Breast epithelium (tissue), 4 donors: ENCODE measurements at regions not wholly inside any gene's neighbourhood (a gene's known extent, or its start where the extent isn't known, plus 50 kb on each side); places are given as distances from the start of the nearest gene placed in this dataset.

Experiments used
- DNase-seq, 2 donors: peaks; one replicate each; pipeline ENCODE4 v3.0.0-alpha.2; 2019; ENCODE audit warnings: low spot score in 2 of 2
- H3K27ac ChIP-seq, 2 donors: fragments of 200-600 bp; sonication (generic) in 1 of 2; one replicate each; pipeline ENCODE4 v1.5.1; 2016 to 2019; ENCODE audit warnings: mild to moderate bottlenecking in 1 of 2
- H3K27me3 ChIP-seq, 2 donors: fragments of 200-600 bp; sonication (generic) in 1 of 2; one replicate each; pipeline versions ENCODE4 v1.5.1 to v1.6.0; 2017 to 2019; ENCODE audit warnings: control low read depth in 1 of 2, mild to moderate bottlenecking in 1 of 2
- H3K36me3 ChIP-seq: fragments of 200-600 bp; one replicate; pipeline ENCODE4 v1.5.1; 2019
- H3K4me1 ChIP-seq, 2 donors: fragments of 200-600 bp; sonication (generic); one replicate each; pipeline ENCODE4 v1.5.1; 2016 to 2019; ENCODE audit warnings: control low read depth in 1 of 2
- H3K4me3 ChIP-seq, 3 donors: fragments of 200-600 bp; sonication (generic); 1 replicate in 2 of 3; 2 replicates in 1 of 3; pipeline ENCODE4 v1.5.1; 2016 to 2019; ENCODE audit warnings: mild to moderate bottlenecking in 3 of 3, moderate library complexity in 2 of 3
- H3K9me3 ChIP-seq, 2 donors: fragments of 200-600 bp; sonication (generic) in 1 of 2; one replicate each; pipeline ENCODE4 v1.5.1; 2016 to 2019; ENCODE audit warnings: control low read depth in 1 of 2
- CTCF ChIP-seq, 3 donors: fragments of 450-650 bp; IDR thresholded peaks; one replicate each; pipeline ENCODE4 v1.5.1; 2016 to 2017; ENCODE audit warnings: antibody characterized with exemption in 3 of 3, mild to moderate bottlenecking in 3 of 3, moderate library complexity in 3 of 3
- POLR2A ChIP-seq: fragments of 450-650 bp; IDR thresholded peaks from one replicate; pipeline ENCODE4 v1.6.1; 2016; ENCODE audit warnings: antibody characterized with exemption, mild to moderate bottlenecking, moderate library complexity
- POLR2AphosphoS5 ChIP-seq, 3 donors: sonication (generic); formaldehyde crosslinking; IDR thresholded peaks; one replicate each; pipeline ENCODE4 v1.6.1; 2017; ENCODE audit warnings: antibody characterized with exemption in 3 of 3
- intact Hi-C: fragments of 100-400 bp; cut with DNase I; formaldehyde crosslinking; loops from one replicate; pipeline ENCODE4 v1.15.1; 2023; ENCODE audit warnings: low total_unique reads

GRCh38 chr18:46407486-46408166 is 249.4 kb downstream of the LOXHD1 start:
- TF ChIP-seq POLR2AphosphoS5 (IDR thresholded peaks at IDR 0.05): no peak
- TF ChIP-seq CTCF (IDR thresholded peaks at IDR 0.05): no peak
- H3K9me3 ChIP-seq: no peaks in the 10 kb centered on the region
- H3K27ac ChIP-seq: no peak overlapping the region
- H3K4me3 ChIP-seq: no peak overlapping the region
- DNase-seq: no peak
- peaks cover 0 to 2% of the 10 kb centered on the region in 2 donors for H3K4me1 ChIP-seq
- intact Hi-C loops: no loop called here
- no peaks in the 10 kb centered on the region for H3K27me3 ChIP-seq
- no peaks in the 10 kb centered on the region for H3K36me3 ChIP-seq

- Histone ChIP-seq H3K27ac (no peak overlapping the region), H3K27me3 (no peaks in the 10 kb centered on the region), H3K4me3 (no peak overlapping the region), H3K4me1 (peaks cover 0 to 6% of the 10 kb centered on the region in 2 donors), H3K36me3 (no peaks in the 10 kb centered on the region), H3K9me3 (no peaks in the 10 kb centered on the region)
- TF ChIP-seq POLR2A (no peak), POLR2AphosphoS5 (IDR thresholded peaks at IDR 0.05) (no peak), CTCF (IDR thresholded peaks at IDR 0.05) (no peak)
- intact Hi-C loops: no loop called here
- no peak for DNase-seq
Observed at GRCh38 chr18:46408334-46408987, 248.6 kb downstream of the LOXHD1 start.

GRCh38 chr18:46411191-46411828 is 245.7 kb downstream of the LOXHD1 start:
- TF ChIP-seq POLR2A: no peak
- TF ChIP-seq CTCF (IDR thresholded peaks at IDR 0.05): no peak
- TF ChIP-seq POLR2AphosphoS5 (IDR thresholded peaks at IDR 0.05): no peak
- intact Hi-C loops: no loop called here
- no peak overlapping the region for H3K4me3 ChIP-seq
- no peaks in the 10 kb centered on the region for H3K9me3 ChIP-seq
- no peak for DNase-seq
- peak overlapping the region; percentile 62 to 72 for H3K27ac ChIP-seq
- no peaks in the 10 kb centered on the region for H3K36me3 ChIP-seq
- peaks cover 0 to 6% of the 10 kb centered on the region in 2 donors for H3K4me1 ChIP-seq
- H3K27me3 ChIP-seq: no peaks in the 10 kb centered on the region

GRCh38 chr18:46411867-46412690 is 244.9 kb downstream of the LOXHD1 start:
- peaks cover 0 to 6% of the 10 kb centered on the region in 2 donors for H3K4me1 ChIP-seq
- intact Hi-C loops: no loop called here
- H3K4me3 ChIP-seq: no peak overlapping the region
- no peaks in the 10 kb centered on the region for H3K27me3 ChIP-seq
- TF ChIP-seq POLR2AphosphoS5 (IDR thresholded peaks at IDR 0.05) (no peak), CTCF (IDR thresholded peaks at IDR 0.05) (no peak), POLR2A (no peak)
- H3K27ac ChIP-seq: peak overlapping the region; percentile 62 to 72
- no peaks in the 10 kb centered on the region for H3K9me3 ChIP-seq
- no peaks in the 10 kb centered on the region for H3K36me3 ChIP-seq
- peak in 1 of 2 donors; percentile 58 for DNase-seq
